B cell (primary cell): ENCODE measurements at regions not wholly inside any gene's neighbourhood (a gene's known extent, or its start where the extent isn't known, plus 50 kb on each side); places are given as distances from the start of the nearest gene placed in this dataset.

ENCODE experiments used
- ATAC-seq: fragments of 200-7000 bp; cut with Tn5 transposase; one replicate; pipeline ENCODE4 v1.10.0; 2021; ENCODE audit warnings: low read depth, mild to moderate bottlenecking, moderate number of reproducible peaks, moderate library complexity
- CTCF ChIA-PET: fragments of 350-600 bp; sonication (Branson Sonifier 250); formaldehyde crosslinking; loops from one replicate; lab custom pipeline; 2021; ENCODE audit warnings: antibody characterized with exemption, inconsistent platforms; lab: Charles Lee
- POLR2A ChIA-PET: fragments of 350-600 bp; sonication (Branson Sonifier 250); formaldehyde crosslinking; loops from one replicate; lab custom pipeline; 2021; ENCODE audit warnings: antibody characterized with exemption; lab: Charles Lee
- DNase-seq: peaks from one replicate; pipeline ENCODE4 v3.0.0; 2013
- H2AFZ ChIP-seq: 2 replicates; pipeline ENCODE4 v1.6.1; 2012; ENCODE audit warnings: mild to moderate bottlenecking, low read depth, low read length; ENCODE audit not compliant: insufficient read depth, poor library complexity, severe bottlenecking
- H3K27ac ChIP-seq, 2 donors: 1 replicate in 1 of 2; 2 replicates in 1 of 2; pipeline ENCODE4 v1.5.1; 2012 to 2013; ENCODE audit warnings: low read length in 2 of 2, mild to moderate bottlenecking in 2 of 2, moderate library complexity in 1 of 2
- H3K27me3 ChIP-seq, 4 experiments: fragments of 200-600 bp in 1 of 4; sonication (generic) in 1 of 4; replicated peaks in 1 of 4; 1 replicate in 2 of 4; 2 replicates in 2 of 4; pipeline versions ENCODE4 v1.6.1 to v1.7.0; 2013 to 2016; ENCODE audit warnings: low read length in 3 of 4, mild to moderate bottlenecking in 2 of 4, mixed read lengths in 1 of 4, moderate library complexity in 1 of 4; ENCODE audit not compliant: insufficient read depth in 4 of 4, control insufficient read depth in 3 of 4; ENCODE audit errors: control extremely low read depth in 1 of 4
- H3K36me3 ChIP-seq, 2 experiments: replicated peaks in 1 of 2; 1 replicate in 1 of 2; 2 replicates in 1 of 2; pipeline versions ENCODE4 v1.6.1 to v1.7.1; 2013; ENCODE audit warnings: low read length in 1 of 2; ENCODE audit not compliant: insufficient read depth in 2 of 2, control insufficient read depth in 1 of 2; ENCODE audit errors: control extremely low read depth in 1 of 2, extremely low read depth in 1 of 2
- H3K4me1 ChIP-seq, 2 donors: fragments of 200-600 bp in 1 of 2; sonication (generic) in 1 of 2; 1 replicate in 1 of 2; 2 replicates in 1 of 2; pipeline versions ENCODE4 v1.5.1 to v1.6.1; 2013 to 2017; ENCODE audit warnings: low read length in 2 of 2; ENCODE audit not compliant: control insufficient read depth in 2 of 2, insufficient read depth in 2 of 2
- H3K4me2 ChIP-seq: replicated peaks from 2 replicates; pipeline ENCODE3; 2012; ENCODE audit warnings: mild to moderate bottlenecking, low read depth, low read length; ENCODE audit not compliant: poor library complexity, severe bottlenecking
- H3K4me3 ChIP-seq, 5 experiments: fragments of 200-600 bp in 1 of 5; sonication (generic) in 1 of 5; 1 replicate in 3 of 5; 2 replicates in 2 of 5; pipeline versions ENCODE4 v1.5.1 to v1.7.0; 2011 to 2016; ENCODE audit warnings: low read length in 4 of 5, mild to moderate bottlenecking in 4 of 5, low read depth in 2 of 5, control low read depth in 1 of 5, moderate library complexity in 1 of 5; ENCODE audit not compliant: insufficient read depth in 1 of 5; ENCODE audit errors: control extremely low read depth in 1 of 5, extremely low read depth in 1 of 5
- H3K79me2 ChIP-seq: fragments of 200-600 bp; sonication (generic); one replicate; pipeline ENCODE4 v1.6.0; 2016; ENCODE audit warnings: low read length; ENCODE audit not compliant: control insufficient read depth, insufficient read depth
- H3K9ac ChIP-seq: fragments of 200-600 bp; sonication (generic); 2 replicates; pipeline ENCODE4 v1.6.1; 2017; ENCODE audit warnings: mild to moderate bottlenecking, low read length, moderate library complexity
- H3K9me3 ChIP-seq, 3 donors: one replicate each; pipeline versions ENCODE4 v1.6.1 to v1.7.1; 2013; ENCODE audit warnings: low read length in 2 of 3; ENCODE audit not compliant: control insufficient read depth in 2 of 3, insufficient read depth in 1 of 3; ENCODE audit errors: control extremely low read depth in 1 of 3
- H4K20me1 ChIP-seq: 2 replicates; pipeline ENCODE4 v1.6.0; 2012; ENCODE audit warnings: mild to moderate bottlenecking, low read length; ENCODE audit not compliant: insufficient read depth, control insufficient read depth, poor library complexity, severe bottlenecking
- H3K27ac Mint-ChIP-seq: one replicate; pipeline ENCODE4 v1.8.0; 2021; ENCODE audit warnings: mixed read lengths
- H3K27me3 Mint-ChIP-seq: one replicate; pipeline ENCODE4 v1.8.0; 2021; ENCODE audit warnings: mixed read lengths
- H3K4me1 Mint-ChIP-seq: one replicate; pipeline ENCODE4 v1.8.0; 2021; ENCODE audit warnings: mixed read lengths
- H3K4me3 Mint-ChIP-seq: one replicate; pipeline ENCODE4 v1.8.0; 2021; ENCODE audit warnings: mixed read lengths
- H3K9me3 Mint-ChIP-seq: one replicate; pipeline ENCODE4 v1.8.0; 2022; ENCODE audit warnings: mixed read lengths; ENCODE audit not compliant: insufficient read depth
- EZH2 ChIP-seq: IDR thresholded peaks from 2 replicates; pipeline ENCODE4 v1.6.1; 2012; ENCODE audit warnings: borderline replicate concordance, low read depth, mild to moderate bottlenecking, moderate library complexity, low read length; ENCODE audit not compliant: insufficient read depth, poor library complexity, severe bottlenecking
- WGBS: methylation state at CpG from one replicate; pipeline ENCODE4 v1.1.5; 2013; ENCODE audit warnings: missing lambda C conversion rate; ENCODE audit not compliant: insufficient coverage; 5-methylcytosine and 5-hydroxymethylcytosine counted together
- intact Hi-C: fragments of 100-400 bp; cut with micrococcal nuclease; formaldehyde crosslinking; loops from one replicate; pipeline ENCODE4 v1.10.0; 2022
- TF ChIP-seq, protein P1 (sequence below): fragments of 200-600 bp; IDR thresholded peaks from one replicate; pipeline ENCODE4 v1.8.0; 2022; ENCODE audit warnings: antibody characterized with exemption, mild to moderate bottlenecking

DNA sequence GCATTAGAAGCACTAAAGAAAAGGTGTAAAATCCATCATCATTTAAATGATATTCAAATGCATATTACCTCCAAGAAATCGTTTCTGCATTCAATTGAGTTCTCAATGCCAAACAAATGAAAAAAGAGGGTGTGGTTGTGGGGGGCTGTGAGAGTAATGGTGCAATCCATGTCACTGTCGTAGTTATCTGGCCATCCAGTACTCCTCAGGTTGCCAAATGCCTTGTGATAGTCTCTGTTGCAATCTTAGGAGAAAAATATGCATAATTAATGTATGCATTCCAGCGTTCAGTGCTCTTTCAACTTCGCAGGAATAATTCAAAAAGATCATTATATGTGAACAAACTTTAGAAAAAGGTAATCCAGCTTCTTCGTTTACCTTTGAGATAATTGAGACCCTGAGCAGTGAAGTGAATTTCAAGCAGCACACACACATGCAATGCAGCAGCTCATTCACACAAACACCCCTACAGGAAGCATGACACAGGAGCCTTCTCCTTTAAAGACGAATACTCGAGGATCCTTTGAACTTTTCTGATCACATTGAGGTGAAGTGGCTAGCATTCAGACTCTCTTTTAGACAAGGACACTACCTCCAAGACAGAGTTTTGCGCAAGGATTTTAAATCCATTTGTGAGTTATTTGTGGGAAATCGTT lies 73.4 kb downstream of the OR13A1 start:
- intact Hi-C loops = no loop called here
- H3K9me3 ChIP-seq = no peaks in the 10 kb centered on the region

DNA sequence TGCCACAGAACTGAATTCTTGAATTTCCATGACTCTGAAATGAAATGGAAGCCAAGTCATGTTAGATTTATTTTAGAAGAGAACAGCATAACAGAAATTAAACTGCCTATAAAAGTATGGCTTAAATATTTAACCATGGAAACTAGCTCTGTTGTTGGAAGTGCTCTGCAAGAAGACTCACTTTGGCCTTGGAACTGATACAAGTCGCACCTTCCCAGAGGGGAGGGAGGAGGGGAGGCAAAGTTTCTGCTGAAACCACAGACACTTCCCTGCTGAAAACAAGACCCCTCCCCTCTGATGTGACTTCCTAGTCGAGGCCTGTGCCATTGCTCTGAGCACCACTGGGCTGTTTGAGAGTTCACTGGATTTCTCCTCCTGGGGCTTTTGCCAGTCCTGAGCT lies 72.1 kb downstream of the OR13A1 start:
- no peak overlapping the region for H3K27ac Mint-ChIP-seq
- CTCF ChIA-PET = no interaction called here
- Histone ChIP-seq H3K9me3 (no peaks in the 10 kb centered on the region), H3K27me3 (peaks cover 0 to 2% (median 0%) of the 10 kb centered on the region in 4 experiments), H3K4me3 (no peak overlapping the region), H4K20me1 (no peaks in the 10 kb centered on the region), H3K4me2 (no peak overlapping the region), H3K79me2 (no peaks in the 10 kb centered on the region), H3K27ac (no peak overlapping the region), H3K36me3 (no peaks in the 10 kb centered on the region), H3K4me1 (no peaks in the 10 kb centered on the region), H3K9ac (no peak overlapping the region), H2AFZ (no peak overlapping the region)
- 50% methylated on average over 1 of the region's 2 CpGs for WGBS
- TF ChIP-seq EZH2 = no peak
- TF ChIP-seq, protein P1, sequence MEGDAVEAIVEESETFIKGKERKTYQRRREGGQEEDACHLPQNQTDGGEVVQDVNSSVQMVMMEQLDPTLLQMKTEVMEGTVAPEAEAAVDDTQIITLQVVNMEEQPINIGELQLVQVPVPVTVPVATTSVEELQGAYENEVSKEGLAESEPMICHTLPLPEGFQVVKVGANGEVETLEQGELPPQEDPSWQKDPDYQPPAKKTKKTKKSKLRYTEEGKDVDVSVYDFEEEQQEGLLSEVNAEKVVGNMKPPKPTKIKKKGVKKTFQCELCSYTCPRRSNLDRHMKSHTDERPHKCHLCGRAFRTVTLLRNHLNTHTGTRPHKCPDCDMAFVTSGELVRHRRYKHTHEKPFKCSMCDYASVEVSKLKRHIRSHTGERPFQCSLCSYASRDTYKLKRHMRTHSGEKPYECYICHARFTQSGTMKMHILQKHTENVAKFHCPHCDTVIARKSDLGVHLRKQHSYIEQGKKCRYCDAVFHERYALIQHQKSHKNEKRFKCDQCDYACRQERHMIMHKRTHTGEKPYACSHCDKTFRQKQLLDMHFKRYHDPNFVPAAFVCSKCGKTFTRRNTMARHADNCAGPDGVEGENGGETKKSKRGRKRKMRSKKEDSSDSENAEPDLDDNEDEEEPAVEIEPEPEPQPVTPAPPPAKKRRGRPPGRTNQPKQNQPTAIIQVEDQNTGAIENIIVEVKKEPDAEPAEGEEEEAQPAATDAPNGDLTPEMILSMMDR = no peak
- H3K9me3 Mint-ChIP-seq = no peaks in the 10 kb centered on the region
- no peaks in the 10 kb centered on the region for H3K27me3 Mint-ChIP-seq
- POLR2A ChIA-PET = no interaction called here
- DNase-seq = no peak
- intact Hi-C loops = no loop called here
- H3K4me3 Mint-ChIP-seq = no peak overlapping the region
- no peak for ATAC-seq
- no peaks in the 10 kb centered on the region for H3K4me1 Mint-ChIP-seq

More for the DNA sequence above, 73.4 kb downstream of the OR13A1 start:
- DNase-seq (no peak), ATAC-seq (no peak)
- no peak overlapping the region for H3K27ac Mint-ChIP-seq
- Histone ChIP-seq H3K9ac (no peak overlapping the region), H3K79me2 (no peaks in the 10 kb centered on the region), H3K27ac (no peak overlapping the region), H3K4me2 (no peak overlapping the region), H3K4me1 (no peaks in the 10 kb centered on the region), H4K20me1 (no peaks in the 10 kb centered on the region), H3K4me3 (no peak overlapping the region), H3K27me3 (peaks cover 0 to 2% (median 0%) of the 10 kb centered on the region in 4 experiments), H2AFZ (no peak overlapping the region), H3K36me3 (no peaks in the 10 kb centered on the region)
- ChIA-PET POLR2A (no interaction called here), CTCF (interaction anchor here (0.5 to 2.5 kb wide), 2 partner anchors 8 to 373 kb away, joined by 5 to 13 read pairs; no protein-coding TSS in a partner anchor)
- no peaks in the 10 kb centered on the region for H3K27me3 Mint-ChIP-seq
- 54% methylated on average over 2 of the region's 9 CpGs for WGBS
- H3K9me3 Mint-ChIP-seq = no peaks in the 10 kb centered on the region
- TF ChIP-seq EZH2 = no peak
- TF ChIP-seq, protein P1 = no peak
- H3K4me3 Mint-ChIP-seq = no peak overlapping the region
- no peaks in the 10 kb centered on the region for H3K4me1 Mint-ChIP-seq
